ENCODE measurements at regions not wholly inside any gene's neighbourhood (a gene's known extent, or its start where the extent isn't known, plus 50 kb on each side); places are given as distances from the start of the nearest gene placed in this dataset.

DNA sequence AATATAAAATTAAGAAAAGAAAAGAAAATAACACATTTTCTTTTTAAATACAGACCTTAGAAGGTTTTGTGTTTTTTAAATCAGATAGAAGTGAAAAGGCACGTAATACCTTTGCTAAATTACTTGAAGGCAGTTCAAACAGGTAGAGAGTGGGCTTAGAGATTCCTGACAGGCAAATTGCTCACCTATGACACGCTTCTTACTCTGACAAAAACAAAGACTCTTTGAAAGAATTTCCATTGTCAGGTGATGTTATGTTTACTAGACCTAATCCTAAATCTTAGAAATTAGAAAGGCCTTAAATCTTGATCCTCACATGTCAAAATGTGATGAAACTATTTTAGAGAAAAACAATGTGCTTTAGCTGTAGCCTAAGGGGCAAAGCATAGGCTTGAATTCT is 522.9 kb downstream of the SOX11 start:
- ATAC-seq (ENCODE audit: insufficient number of reproducible peaks, low FRiP score, low read depth) = no peak

DNA sequence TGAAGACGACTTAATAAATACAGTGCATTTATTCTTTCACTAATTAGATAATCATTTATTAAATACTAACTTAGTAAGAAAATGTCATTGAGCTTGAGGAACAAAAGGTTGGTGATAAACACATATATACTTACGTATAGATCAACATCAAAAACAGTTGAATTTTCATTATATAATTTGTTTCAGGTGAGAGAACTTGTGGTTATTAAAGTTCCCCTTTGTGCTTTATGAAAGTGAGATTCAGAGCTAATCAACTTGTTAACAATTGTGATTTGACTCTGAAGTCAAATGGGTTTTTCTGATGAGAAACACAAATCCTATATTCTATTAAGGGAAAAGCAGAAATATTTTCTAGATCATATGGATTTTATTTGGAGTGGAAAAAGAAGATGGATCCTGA is 524.0 kb downstream of the SOX11 start:
- no peaks in the 10 kb centered on the region for H3K9me3 ChIP-seq
- no peak for DNase-seq (ENCODE audit: low spot score)
- TF ChIP-seq CTCF (IDR thresholded peaks at IDR 0.05) = no peak
- no peaks in the 10 kb centered on the region for H3K36me3 ChIP-seq
- ATAC-seq (ENCODE audit: insufficient number of reproducible peaks, low FRiP score, low read depth) = no peak
- H3K27me3 ChIP-seq (replicated peaks; ENCODE audit: insufficient read depth) = no peaks in the 10 kb centered on the region
- no peaks in the 10 kb centered on the region for H3K4me1 ChIP-seq (ENCODE audit: control insufficient read depth in 1 of 2, low read depth in 2 of 2)
- no peak overlapping the region for H3K4me3 ChIP-seq
- H3K27ac ChIP-seq = no peak overlapping the region

More for the DNA sequence above, 522.9 kb downstream of the SOX11 start:
- H3K4me3 ChIP-seq = no peak overlapping the region
- H3K36me3 ChIP-seq = no peaks in the 10 kb centered on the region
- H3K27ac ChIP-seq = no peak overlapping the region
- TF ChIP-seq CTCF (IDR thresholded peaks at IDR 0.05) = no peak
- DNase-seq (ENCODE audit: low spot score) = no peak
- H3K9me3 ChIP-seq = no peaks in the 10 kb centered on the region
- H3K27me3 ChIP-seq (replicated peaks; ENCODE audit: insufficient read depth) = no peaks in the 10 kb centered on the region
- no peaks in the 10 kb centered on the region for H3K4me1 ChIP-seq (ENCODE audit: control insufficient read depth in 1 of 2, low read depth in 2 of 2)

GRCh38 chr2:6218926-6219325 is 526.7 kb downstream of the SOX11 start:
- no peak for TF ChIP-seq CTCF (IDR thresholded peaks at IDR 0.05)
- ATAC-seq (ENCODE audit: insufficient number of reproducible peaks, low FRiP score, low read depth) = no peak
- H3K9me3 ChIP-seq = no peaks in the 10 kb centered on the region
- H3K4me3 ChIP-seq = no peak overlapping the region
- H3K27me3 ChIP-seq (replicated peaks; ENCODE audit: insufficient read depth) = no peaks in the 10 kb centered on the region
- H3K36me3 ChIP-seq = no peaks in the 10 kb centered on the region
- no peaks in the 10 kb centered on the region for H3K4me1 ChIP-seq (ENCODE audit: control insufficient read depth in 1 of 2, low read depth in 2 of 2)
- no peak for DNase-seq (ENCODE audit: low spot score)
- no peak overlapping the region for H3K27ac ChIP-seq

- no peaks in the 10 kb centered on the region for H3K9me3 ChIP-seq
- DNase-seq (ENCODE audit: low spot score) (no peak), ATAC-seq (ENCODE audit: insufficient number of reproducible peaks, low FRiP score, low read depth) (no peak)
- H3K4me1 ChIP-seq (ENCODE audit: control insufficient read depth in 1 of 2, low read depth in 2 of 2) = no peaks in the 10 kb centered on the region
- H3K4me3 ChIP-seq = no peak overlapping the region
- no peaks in the 10 kb centered on the region for H3K27me3 ChIP-seq (replicated peaks; ENCODE audit: insufficient read depth)
- no peaks in the 10 kb centered on the region for H3K36me3 ChIP-seq
- TF ChIP-seq CTCF (IDR thresholded peaks at IDR 0.05) = no peak
- no peak overlapping the region for H3K27ac ChIP-seq
Observed at GRCh38 chr2:6219906-6220305, 527.7 kb downstream of the SOX11 start.

DNA sequence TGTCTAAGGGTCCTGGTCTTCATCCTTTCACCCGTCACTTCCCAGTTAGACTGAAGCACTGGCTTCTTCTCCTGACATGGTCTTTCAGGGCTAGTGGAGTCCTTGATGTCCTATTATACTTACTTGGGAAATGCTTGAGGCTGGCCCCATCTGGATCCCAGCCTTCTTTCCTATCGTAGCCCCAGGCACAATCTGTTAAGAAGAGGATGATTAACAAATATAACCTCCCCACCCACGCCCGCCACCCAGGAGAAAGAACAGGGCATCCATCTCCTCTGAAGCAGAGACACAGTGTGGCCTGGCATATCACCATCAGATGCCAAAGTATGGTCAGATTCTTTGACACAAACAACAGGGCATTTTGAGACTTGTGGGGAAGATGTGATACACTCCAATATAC is 530.1 kb downstream of the SOX11 start:
- no peak for TF ChIP-seq CTCF (IDR thresholded peaks at IDR 0.05)
- H3K9me3 ChIP-seq = no peaks in the 10 kb centered on the region
- DNase-seq (ENCODE audit: low spot score) = no peak
- no peak overlapping the region for H3K4me3 ChIP-seq
- H3K4me1 ChIP-seq (ENCODE audit: control insufficient read depth in 1 of 2, low read depth in 2 of 2) = no peaks in the 10 kb centered on the region
- no peak for ATAC-seq (ENCODE audit: insufficient number of reproducible peaks, low FRiP score, low read depth)
- no peaks in the 10 kb centered on the region for H3K36me3 ChIP-seq
- no peak overlapping the region for H3K27ac ChIP-seq
- no peaks in the 10 kb centered on the region for H3K27me3 ChIP-seq (replicated peaks; ENCODE audit: insufficient read depth)
